ENCODE measurements at regions not wholly inside any gene's neighbourhood (a gene's known extent, or its start where the extent isn't known, plus 50 kb on each side); places are given as distances from the start of the nearest gene placed in this dataset.
"Not testable (repeated sequence)": the region's sequence is repeated elsewhere in the genome, so short reads cannot be mapped to it uniquely, and the experiment has no call there.

GRCh38 chr3:67167481-67167880 is 169.4 kb downstream of the KBTBD8 start:
- DNase-seq: no peak

GRCh38 chr3:67171841-67172240 is 173.7 kb downstream of the KBTBD8 start:
- DNase-seq: no peak

GRCh38 chr3:67173130-67173529 is 175.0 kb downstream of the KBTBD8 start:
- not testable (repeated sequence) for DNase-seq

DNA sequence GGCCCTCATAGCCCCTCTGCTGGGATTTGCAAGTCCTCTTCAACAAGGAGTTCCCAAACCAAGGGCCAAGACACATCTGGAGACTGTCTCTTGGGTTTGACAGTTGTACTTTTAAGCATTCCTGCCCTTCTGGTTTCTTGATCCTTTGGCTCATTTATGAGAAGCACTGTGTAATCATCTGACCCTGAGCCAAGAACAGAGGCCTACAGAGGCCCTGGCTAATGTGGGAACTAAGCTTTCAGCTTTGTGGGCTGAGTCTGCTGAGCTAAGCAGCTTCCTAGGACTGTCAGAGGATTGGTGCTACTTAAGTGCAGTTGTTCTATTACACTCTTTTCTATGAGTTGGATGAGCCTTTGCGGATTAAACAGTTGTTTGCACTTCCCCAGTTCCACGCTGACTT is 178.3 kb downstream of the KBTBD8 start:
- DNase-seq: no peak

DNA sequence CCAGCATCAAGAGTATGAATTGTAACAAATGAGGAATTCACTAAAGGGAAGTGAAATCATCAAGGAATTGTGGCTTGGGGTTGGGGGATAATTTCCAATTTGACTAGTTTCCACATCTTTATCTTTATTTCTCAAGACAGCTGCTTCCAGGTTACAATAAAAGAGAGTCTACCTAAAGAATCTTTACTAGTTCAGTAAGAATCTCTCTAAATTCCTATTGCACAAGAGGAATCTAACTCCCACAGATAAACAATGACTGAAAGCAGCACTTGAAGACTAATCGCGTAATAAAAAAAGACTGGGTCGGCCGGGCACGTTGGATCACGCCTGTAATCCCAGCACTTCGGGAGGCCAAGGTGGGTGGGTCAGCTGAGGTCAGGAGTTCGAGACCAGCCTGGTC is 194.4 kb downstream of the KBTBD8 start:
- DNase-seq: no peak

- no peak for DNase-seq
Observed at GRCh38 chr3:67196677-67197076, 198.6 kb downstream of the KBTBD8 start.

GRCh38 chr3:67198374-67198773 is 200.3 kb downstream of the KBTBD8 start:
- DNase-seq: no peak

- DNase-seq: no peak
Observed at GRCh38 chr3:67200618-67201017, 202.5 kb downstream of the KBTBD8 start.

GRCh38 chr3:67201026-67201425 is 202.9 kb downstream of the KBTBD8 start:
- no peak for DNase-seq

DNA sequence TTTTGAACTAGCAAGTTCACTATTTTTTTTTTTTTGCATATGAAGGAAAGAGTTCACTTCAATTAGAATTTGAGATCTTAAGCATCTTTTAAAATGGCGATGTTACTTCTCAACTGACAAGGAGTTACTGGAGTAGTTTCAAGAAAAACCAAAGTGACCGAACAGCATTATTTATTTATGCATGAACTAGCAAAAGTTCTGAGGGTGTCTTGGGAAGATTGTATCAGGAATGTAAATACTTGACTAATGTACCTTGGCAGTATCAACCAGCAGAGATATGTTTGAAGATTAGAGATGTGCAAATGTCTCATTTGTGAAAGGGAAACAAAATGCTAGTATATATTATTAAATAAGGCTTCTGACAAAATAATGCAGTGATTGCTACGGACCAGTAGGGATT is 203.9 kb downstream of the KBTBD8 start:
- DNase-seq: no peak

GRCh38 chr3:67204951-67205350 is 206.8 kb downstream of the KBTBD8 start:
- DNase-seq: no peak

DNA sequence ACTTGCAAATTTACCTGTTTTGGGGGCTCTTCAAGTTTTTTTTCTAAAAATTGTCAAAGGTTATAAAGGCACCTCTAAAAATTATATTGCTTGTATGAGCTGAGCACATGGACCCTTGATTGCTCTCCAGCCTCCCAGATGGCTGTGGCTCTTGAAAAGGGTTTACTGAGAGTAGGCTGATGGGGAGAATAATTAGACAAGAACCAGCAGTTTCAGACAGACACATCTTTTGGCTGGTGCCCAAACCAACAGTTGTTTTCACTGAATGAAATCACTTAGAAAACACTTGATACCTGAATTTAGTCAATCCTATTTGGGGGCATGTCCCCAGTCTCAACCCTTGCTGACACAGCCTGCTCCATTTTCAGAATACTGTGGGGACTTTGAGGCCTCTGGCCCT is 217.6 kb downstream of the KBTBD8 start:
- DNase-seq: no peak

GRCh38 chr3:67227030-67227429 is 228.9 kb downstream of the KBTBD8 start:
- DNase-seq: no peak

GRCh38 chr3:67228136-67228535 is 230.0 kb downstream of the KBTBD8 start:
- no peak for DNase-seq

DNA sequence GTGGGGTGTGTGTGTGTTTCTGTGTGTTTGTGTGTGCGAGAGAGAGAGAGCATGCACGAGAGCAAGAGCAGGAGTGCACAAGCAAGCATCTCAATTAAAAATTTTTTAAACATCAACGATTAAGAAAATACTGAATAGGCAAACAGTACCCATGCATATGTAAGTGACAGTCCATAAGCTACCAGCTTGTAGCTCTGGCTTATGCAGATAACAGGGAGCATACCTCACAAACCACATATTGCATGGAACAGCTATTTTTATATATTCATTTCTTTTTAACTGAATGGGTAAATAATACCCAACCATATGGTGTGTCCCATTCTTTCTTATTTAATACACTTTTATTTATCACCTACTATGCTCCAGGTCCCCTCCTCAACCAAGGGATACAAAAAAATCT is 234.5 kb downstream of the KBTBD8 start:
- DNase-seq: no peak

DNA sequence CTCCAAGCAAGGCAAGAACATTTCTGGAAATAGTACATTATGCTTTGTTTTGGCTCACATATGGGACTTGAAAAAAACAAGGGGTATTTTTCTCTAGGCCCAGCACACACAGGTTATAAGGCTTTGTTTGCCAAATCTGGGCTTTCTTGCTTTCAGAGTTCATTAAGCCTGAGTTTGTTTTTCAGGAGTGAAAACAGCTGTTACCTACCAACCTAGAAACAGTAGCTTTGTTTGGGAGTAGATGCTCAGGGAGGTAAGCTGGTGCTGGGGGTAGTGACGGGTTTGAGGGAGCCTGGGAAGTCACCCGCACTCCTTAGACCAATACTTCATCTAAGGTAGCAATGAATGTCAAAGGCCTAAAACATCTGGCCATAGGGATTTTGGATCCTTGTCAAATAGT is 241.2 kb downstream of the KBTBD8 start:
- DNase-seq: no peak

- no peak for DNase-seq
Observed at GRCh38 chr3:67241084-67241483, 243.0 kb downstream of the KBTBD8 start.

DNA sequence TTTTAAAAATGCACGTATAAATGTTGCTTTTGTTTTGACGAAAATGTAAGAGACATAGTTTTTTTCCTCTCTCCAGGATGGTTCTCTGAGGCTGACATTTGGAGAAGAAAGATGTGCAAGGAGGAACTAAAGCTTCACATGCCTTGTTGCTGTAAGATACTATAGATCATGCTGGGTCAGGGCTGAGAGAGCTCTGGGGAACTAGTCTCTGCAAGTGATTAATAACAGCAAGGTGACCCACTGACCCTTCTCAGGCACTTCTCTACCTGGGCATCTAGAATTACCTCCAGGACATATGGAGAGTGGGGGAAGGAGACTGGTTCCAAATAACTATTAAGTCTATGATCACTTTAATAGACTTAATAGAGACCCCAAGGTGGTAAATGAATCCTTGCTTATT is 246.0 kb downstream of the KBTBD8 start:
- no peak for DNase-seq

DNA sequence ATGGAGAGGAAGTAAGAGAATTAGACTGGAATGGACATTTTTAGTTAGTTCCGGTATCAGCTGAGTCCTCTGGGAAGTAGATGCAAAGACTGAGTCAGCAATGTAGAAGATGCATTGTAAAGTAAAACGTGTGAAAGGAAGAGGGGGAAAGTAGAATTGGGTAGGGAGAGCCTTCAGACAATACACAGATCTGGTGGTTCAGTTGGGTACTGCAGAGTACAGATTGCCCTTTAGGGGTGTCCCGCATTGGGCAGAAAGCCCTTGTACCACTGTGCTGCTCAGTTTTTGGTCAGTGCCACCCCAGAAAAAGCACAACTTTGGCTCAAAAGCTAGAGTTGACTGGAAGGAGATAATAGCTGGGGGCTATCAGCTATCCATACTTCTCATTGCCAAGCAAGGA is 247.4 kb downstream of the KBTBD8 start:
- DNase-seq: no peak

DNA sequence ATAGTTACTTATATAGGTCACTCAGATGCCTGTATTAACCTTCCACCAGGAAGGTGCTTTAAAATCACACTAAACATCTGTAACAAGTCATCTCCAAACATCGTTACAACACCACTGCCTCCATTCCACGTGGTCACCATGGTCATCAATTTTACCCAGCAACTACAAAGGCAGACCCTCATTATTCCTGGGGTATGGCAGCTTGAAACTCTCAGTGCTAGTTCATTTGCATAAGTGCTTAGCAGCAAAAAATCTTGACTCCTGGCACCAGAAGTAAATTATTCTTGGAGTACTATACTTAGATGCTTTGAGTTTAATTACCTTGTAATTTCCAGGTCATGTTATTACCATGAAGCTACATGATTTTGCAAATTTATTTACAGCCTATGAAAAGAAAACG is 250.6 kb downstream of the KBTBD8 start:
- DNase-seq: no peak

GRCh38 chr3:67252906-67253305 is 254.8 kb downstream of the KBTBD8 start:
- not testable (repeated sequence) for DNase-seq

GRCh38 chr3:67278015-67278618 is 280.0 kb downstream of the KBTBD8 start:
- DNase-seq: no peak

GRCh38 chr3:67286586-67286985 is 288.5 kb downstream of the KBTBD8 start:
- DNase-seq: no peak

DNA sequence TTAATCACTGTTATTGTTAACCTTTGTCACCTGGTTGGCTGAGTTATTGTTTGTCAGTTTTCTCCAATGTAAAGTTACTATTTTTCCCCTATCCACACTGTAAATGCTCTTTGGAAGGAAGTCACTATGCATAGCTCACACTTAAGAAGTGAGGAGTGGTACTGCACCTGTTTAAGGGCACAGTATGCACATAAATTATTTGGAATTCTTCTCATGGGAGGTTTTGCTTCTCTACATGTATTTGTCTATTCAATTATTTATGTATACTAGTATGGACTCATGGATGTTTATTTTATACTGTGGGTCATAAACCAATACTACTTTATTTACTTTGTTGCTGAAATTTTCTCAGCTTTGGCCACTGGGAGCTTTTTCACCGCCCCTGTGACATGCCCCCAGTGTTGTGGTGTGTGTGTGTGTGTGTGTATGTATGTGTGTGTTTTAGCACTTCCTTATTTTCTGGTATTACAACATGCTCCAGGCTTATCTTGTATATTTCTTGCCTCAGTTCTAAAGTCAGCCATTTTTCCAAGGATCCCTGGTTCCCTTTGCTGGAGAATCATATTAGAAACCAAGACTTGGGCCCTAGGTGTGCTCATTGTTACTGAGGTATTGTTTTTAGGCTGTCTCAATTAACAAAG is 290.5 kb downstream of the KBTBD8 start:
- DNase-seq: peak; percentile 4

DNA sequence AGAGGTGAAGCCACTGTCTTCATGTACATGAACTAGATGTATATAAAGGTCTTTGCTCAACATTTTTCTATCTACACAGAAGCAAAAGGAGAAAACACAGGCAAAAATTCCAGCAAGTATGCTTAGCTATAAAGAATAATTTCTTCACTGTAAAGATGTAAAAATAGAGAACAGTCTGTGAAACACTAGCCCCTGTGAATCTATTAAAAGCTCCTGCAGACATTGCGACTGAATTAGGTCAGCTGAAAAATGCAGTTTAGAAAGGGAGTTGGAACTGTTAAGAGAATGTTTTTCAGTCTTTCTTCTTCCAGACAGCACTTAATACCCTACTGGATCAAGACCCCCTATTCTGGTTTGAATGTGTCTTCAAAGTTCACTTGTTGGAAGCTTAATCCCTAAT is 291.5 kb downstream of the KBTBD8 start:
- DNase-seq: no peak
